Pons (tissue), 1 donor: ENCODE measurements at regions not wholly inside any gene's neighbourhood (a gene's known extent, or its start where the extent isn't known, plus 50 kb on each side); places are given as distances from the start of the nearest gene placed in this dataset.
A peak's percentile ranks its signal among the peaks of the same experiment; 100 is the strongest.

Experiments
- DNase-seq: peaks from one replicate; pipeline ENCODE4 v3.0.0-alpha.2; 2016; ENCODE audit warnings: low spot score

DNA sequence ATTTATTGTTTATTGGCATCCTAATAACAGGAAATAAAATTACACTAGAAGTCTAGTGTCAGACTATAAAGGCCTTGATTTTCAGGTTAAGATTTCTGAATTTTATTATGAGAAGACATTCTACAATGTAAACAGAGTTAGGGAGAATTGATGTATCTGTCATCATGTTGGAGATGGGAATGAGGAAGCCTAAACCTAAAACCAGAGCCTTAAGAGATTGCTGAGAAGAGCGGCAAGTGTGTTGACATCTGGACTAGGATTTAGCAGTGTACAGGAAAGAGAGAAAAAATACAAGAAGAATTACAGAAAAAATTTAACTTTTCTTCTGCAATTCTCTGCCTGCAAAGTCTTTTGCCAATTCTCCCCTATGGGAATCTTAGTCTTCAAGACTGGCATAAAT lies 525.5 kb downstream of the NR2F1-AS1 start:
- DNase-seq: no peak

DNA sequence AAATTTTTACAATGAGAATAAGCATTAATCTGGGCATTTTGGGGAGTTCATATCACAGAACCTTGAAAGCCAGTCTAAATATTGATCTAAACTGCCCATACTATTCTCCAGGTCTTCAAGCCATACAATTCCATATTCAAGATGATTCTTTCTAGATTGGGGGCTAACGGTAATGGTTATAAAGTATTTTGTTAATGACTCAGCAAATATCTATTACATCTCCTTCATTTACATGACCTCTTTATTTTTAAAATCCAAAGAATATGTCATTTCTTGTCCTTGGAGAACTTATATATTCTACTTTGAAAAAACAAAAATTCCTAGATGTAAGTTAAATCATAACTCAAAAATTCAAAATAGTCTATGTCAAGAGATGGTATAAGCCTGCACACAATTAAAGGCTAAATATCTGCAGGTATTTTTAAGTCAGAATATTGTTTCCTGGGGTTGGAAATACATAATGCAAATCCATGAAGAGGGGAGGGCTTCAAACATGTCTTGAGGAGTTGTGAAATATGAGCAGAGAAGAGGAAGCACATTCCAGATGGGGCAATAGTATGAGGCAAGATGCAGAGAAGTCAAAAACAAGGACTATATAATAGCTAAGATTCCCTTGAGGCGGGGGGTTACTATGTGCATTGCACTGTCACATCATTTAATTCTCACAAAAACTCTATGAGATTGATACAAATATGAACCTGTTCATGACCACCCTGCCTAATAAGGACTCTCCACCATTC lies 526.4 kb downstream of the NR2F1-AS1 start:
- DNase-seq: no peak

- DNase-seq: no peak
These were observed 527.2 kb downstream of the NR2F1-AS1 start for GRCh38 chr5:93053825-93054224.

- no peak for DNase-seq
These were observed 532.2 kb downstream of the NR2F1-AS1 start for GRCh38 chr5:93048858-93049257.

GRCh38 chr5:93044859-93045666 lies 536.0 kb downstream of the NR2F1-AS1 start:
- DNase-seq: no peak

GRCh38 chr5:93039888-93040287 lies 541.1 kb downstream of the NR2F1-AS1 start:
- no peak for DNase-seq

- no peak for DNase-seq
These were observed 546.1 kb downstream of the NR2F1-AS1 start for GRCh38 chr5:93034621-93035590.

DNA sequence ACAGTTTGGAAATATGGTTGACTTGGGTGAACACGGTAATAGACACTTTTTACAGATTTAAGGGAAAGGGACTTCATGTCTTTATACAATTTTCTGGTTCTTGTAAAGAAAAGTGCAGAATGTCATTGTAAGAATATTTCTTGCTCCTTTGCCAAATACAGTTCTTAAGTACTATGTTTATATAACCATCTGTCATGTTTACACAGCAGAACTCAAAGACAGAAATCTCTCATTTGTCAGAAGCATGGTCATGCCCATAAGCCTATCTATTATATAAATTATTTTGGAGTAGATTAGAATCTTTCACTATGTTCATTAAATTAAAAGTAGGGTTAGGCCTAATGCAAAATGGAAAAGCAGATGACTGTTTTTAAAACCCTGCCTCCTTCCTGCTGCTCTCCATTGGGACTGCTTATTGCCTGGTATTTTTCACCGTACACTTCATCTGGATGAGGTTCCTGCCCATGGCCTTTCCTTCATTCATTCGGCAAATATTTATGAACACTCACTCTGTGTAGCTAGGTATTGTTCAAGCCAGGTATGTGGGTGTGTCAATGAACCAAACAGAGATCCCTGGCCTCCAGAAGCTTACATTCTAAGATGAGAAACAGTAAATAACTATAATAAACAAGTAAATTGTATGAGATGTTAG lies 558.1 kb downstream of the NR2F1-AS1 start:
- DNase-seq: no peak

- DNase-seq: no peak
These were observed 558.8 kb downstream of the NR2F1-AS1 start for GRCh38 chr5:93022211-93022610.

GRCh38 chr5:93019896-93020295 lies 561.1 kb downstream of the NR2F1-AS1 start:
- no peak for DNase-seq

DNA sequence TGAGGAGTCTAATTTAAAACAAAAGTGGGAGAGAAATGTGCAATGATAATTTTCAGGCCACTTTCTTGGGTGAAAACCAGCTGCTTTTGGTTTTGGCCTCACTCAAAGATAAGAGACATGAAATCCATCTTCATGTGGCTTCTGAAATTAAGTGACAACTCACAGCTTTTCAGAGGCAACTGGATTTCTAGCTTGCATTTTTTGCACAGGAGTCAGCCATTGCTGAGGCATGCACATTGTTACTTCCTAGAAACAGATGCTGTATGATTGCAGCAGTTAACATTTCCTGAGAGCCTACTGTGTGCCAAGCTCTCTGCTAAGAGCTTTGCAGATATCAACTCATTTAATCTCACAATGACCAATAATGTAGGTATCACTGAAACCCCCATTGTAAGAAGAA lies 562.6 kb downstream of the NR2F1-AS1 start:
- no peak for DNase-seq

DNA sequence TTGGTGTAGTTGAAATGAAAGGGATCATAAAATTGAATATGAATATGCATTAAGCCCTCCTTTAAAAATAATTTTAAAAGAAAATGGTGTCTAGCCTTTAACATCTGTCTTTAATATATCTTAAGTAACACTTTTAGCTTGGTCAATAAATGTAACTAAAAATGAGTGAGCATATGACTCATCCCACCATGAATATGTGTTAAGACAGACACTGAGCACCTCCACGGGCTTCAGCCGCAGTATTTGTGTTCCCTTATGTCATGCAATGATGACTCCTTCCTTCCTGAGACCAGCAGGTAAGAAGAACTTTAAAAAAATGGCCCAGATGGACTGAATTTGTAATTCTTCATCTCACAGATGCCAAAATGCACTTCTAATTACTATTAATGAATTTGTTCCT lies 563.2 kb downstream of the NR2F1-AS1 start:
- no peak for DNase-seq

GRCh38 chr5:93017376-93017775 lies 563.6 kb downstream of the NR2F1-AS1 start:
- DNase-seq: no peak

- no peak for DNase-seq
These were observed 570.4 kb downstream of the NR2F1-AS1 start for GRCh38 chr5:93010616-93011015.

GRCh38 chr5:93010037-93010436 lies 571.0 kb downstream of the NR2F1-AS1 start:
- no peak for DNase-seq

DNA sequence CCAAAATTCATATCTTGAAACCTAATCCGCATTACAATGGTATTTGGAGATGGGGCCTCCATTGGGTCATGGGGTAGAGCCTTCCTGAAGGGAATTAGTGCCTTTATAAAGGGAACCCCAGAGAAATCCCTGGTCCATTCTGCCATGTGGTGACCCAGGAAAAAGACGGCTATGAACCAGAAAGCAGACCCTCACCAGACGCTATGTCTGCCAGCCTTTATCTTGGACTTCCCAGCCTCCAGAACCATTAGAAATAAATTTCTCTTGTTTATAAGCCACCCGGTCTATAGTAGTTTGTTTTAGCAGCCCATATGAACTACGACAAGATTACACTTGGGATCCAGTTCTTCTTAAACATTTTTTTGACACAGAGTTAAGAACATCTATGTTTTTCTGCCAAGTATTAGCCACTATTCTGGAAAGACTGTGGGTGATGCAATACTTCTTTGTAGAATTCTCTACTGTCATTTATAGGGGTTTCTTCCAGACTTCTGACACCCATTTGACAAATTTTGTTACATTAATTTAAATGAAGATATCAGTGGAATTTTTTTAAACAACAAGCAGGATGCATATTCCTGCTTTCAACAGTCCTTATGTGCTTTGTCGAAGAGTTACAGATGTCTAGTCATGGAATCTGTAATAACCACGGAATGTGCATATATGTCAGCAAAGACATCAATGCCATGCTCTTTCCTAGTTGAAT lies 572.4 kb downstream of the NR2F1-AS1 start:
- no peak for DNase-seq

DNA sequence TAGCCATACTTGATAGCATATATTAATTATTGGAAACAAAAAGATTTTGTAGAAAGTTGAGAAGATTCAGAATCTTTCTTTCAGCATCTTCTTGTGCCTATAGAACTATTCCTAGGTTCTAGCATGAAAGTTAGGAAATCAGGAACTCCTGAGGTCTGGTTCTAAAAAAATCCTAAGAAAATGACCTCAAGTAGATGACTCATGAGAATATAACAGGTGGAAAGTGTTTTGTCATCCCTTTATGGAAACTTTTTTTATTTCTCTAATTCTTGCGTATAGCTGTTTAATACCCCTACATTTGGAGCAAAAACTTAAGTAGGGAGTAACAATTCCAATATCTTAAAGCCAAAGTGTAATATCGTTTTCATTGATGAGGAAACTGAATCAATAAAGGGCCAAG lies 574.1 kb downstream of the NR2F1-AS1 start:
- no peak for DNase-seq

- peak; percentile 13 for DNase-seq
These were observed 582.6 kb downstream of the NR2F1-AS1 start for GRCh38 chr5:92998456-92998855.

DNA sequence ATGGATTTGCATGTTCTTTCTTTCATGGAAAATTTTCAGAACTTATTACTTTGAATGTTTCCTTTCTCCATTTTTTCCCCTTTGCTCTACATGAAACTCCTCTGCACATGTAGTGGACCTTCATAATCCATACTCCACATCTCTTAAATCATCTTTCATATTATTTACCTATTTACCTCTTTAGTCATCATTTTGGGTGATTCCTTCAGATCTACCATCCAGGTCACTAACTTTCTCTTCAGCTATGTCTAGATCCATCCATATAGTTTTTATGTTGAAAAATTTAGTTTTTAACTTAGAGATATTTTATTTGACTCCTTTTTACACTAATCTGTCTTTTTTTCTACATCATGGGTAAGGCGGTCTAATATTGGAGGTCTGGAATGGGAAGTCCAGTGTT lies 586.6 kb downstream of the NR2F1-AS1 start:
- DNase-seq: no peak

DNA sequence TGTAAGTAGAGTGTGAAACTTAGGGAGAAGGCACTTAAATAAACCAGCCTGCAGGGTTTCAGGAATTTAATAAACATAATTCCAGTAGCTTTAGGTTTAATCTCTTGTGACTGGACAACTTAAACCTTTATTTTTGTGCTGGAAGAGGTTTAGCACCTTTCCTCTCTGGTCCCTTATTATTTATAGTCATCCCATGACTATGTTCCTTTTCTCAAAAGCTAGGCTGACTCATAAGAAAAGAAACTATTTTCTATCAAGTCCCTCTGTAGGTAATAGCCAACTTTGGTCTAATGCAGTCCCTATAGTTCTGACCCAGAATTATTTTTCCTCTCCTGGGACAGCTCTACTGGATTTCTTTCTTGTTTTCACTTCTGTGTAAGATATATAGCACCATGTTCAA lies 588.9 kb downstream of the NR2F1-AS1 start:
- DNase-seq: no peak

DNA sequence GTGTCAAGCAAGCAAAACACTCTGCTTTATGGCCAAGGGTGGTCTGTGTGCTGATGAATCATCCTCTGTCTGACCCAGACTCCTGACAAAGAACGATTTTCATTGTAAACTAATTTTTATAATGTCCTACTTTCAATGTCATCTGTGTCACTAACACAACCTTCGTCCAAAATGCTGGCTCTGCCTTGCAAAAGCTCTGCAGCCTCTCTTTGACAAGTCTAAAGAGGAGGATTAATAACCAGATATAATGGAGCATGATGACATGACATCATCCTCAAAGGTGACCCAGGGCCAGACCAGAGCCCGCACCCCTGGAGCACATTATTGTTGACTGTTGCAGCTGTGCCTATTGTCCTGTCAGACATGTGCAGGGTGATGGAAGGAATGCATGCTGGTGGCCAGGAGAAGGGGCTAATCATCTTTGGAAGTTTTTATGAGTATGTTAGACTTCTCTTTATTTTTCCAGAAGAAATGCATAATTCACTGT lies 589.4 kb downstream of the NR2F1-AS1 start:
- DNase-seq: no peak
